ENCODE measurements at regions not wholly inside any gene's neighbourhood (a gene's known extent, or its start where the extent isn't known, plus 50 kb on each side); places are given as distances from the start of the nearest gene placed in this dataset.

- H3K36me3 ChIP-seq (ENCODE audit: control insufficient read depth in 2 of 2, extremely low read depth in 1 of 2, insufficient read depth in 2 of 2, low read length in 2 of 2): no peaks in the 10 kb centered on the region
- no peaks in the 10 kb centered on the region for H4K20me1 ChIP-seq (ENCODE audit: control insufficient read depth, extremely low read depth, insufficient read depth, low read length)
- FAIRE-seq: no peak
- no peaks in the 10 kb centered on the region for H3K27me3 ChIP-seq (ENCODE audit: control insufficient read depth, extremely low read depth, insufficient read depth, low read length)
- no peak overlapping the region for H3K4me3 ChIP-seq (ENCODE audit: control insufficient read depth in 2 of 3, extremely low read depth in 1 of 3, insufficient read depth in 2 of 3, low read depth in 1 of 3, low read length in 3 of 3)
- no peaks in the 10 kb centered on the region for H3K9me3 ChIP-seq (ENCODE audit: control insufficient read depth, low read depth, low read length)
- H3K9ac ChIP-seq (ENCODE audit: control insufficient read depth, extremely low read depth, insufficient read depth, low read length): no peak overlapping the region
- H3K4me1 ChIP-seq (ENCODE audit: control insufficient read depth, extremely low read depth, insufficient read depth, low read length): no peaks in the 10 kb centered on the region
- H3K79me2 ChIP-seq (ENCODE audit: control insufficient read depth, insufficient read depth, low read length): no peaks in the 10 kb centered on the region
- H2AFZ ChIP-seq (ENCODE audit: control insufficient read depth, low read length): no peak overlapping the region
- H3K4me2 ChIP-seq (ENCODE audit: control insufficient read depth, extremely low read depth, insufficient read depth, low read depth, low read length): no peak overlapping the region
- no peak for TF ChIP-seq CTCF (optimal IDR thresholded peaks at IDR 0.05 in 1 of 3, IDR thresholded peaks at IDR 0.05 in 1 of 3, conservative IDR thresholded peaks at IDR 0.05 in 1 of 3; ENCODE audit: extremely low read depth in 1 of 3, insufficient read depth in 2 of 3, low read length in 3 of 3)
- no peak for TF ChIP-seq EZH2 (IDR thresholded peaks at IDR 0.05; ENCODE audit: low read length)
- dilution Hi-C loops (cut with MboI; ENCODE audit: extremely low pct_ligation_motif_present, low sequenced_read_pairs): no loop called here
- H3K9me1 ChIP-seq (ENCODE audit: control insufficient read depth, extremely low read depth, insufficient read depth, low read length): no peaks in the 10 kb centered on the region
- no peak overlapping the region for H3K27ac ChIP-seq (ENCODE audit: control insufficient read depth, insufficient read depth, low read length)
- no peak for DNase-seq (ENCODE audit: low read depth, low spot score)
These were observed 134.0 kb downstream of the UFM1 start for GRCh38 chr13:38483623-38484022.

GRCh38 chr13:38490657-38491056 lies 141.0 kb downstream of the UFM1 start:
- Histone ChIP-seq H3K9ac (ENCODE audit: control insufficient read depth, extremely low read depth, insufficient read depth, low read length) (no peak overlapping the region), H3K79me2 (ENCODE audit: control insufficient read depth, insufficient read depth, low read length) (no peaks in the 10 kb centered on the region), H3K9me3 (ENCODE audit: control insufficient read depth, low read depth, low read length) (no peaks in the 10 kb centered on the region), H3K9me1 (ENCODE audit: control insufficient read depth, extremely low read depth, insufficient read depth, low read length) (no peaks in the 10 kb centered on the region), H4K20me1 (ENCODE audit: control insufficient read depth, extremely low read depth, insufficient read depth, low read length) (no peaks in the 10 kb centered on the region), H3K27ac (ENCODE audit: control insufficient read depth, insufficient read depth, low read length) (no peak overlapping the region), H3K4me2 (ENCODE audit: control insufficient read depth, extremely low read depth, insufficient read depth, low read depth, low read length) (no peak overlapping the region), H2AFZ (ENCODE audit: control insufficient read depth, low read length) (no peak overlapping the region), H3K36me3 (ENCODE audit: control insufficient read depth in 2 of 2, extremely low read depth in 1 of 2, insufficient read depth in 2 of 2, low read length in 2 of 2) (no peaks in the 10 kb centered on the region), H3K4me3 (ENCODE audit: control insufficient read depth in 2 of 3, extremely low read depth in 1 of 3, insufficient read depth in 2 of 3, low read depth in 1 of 3, low read length in 3 of 3) (no peak overlapping the region), H3K4me1 (ENCODE audit: control insufficient read depth, extremely low read depth, insufficient read depth, low read length) (no peaks in the 10 kb centered on the region), H3K27me3 (ENCODE audit: control insufficient read depth, extremely low read depth, insufficient read depth, low read length) (peaks cover 5% of the 10 kb centered on the region)
- dilution Hi-C loops (cut with MboI; ENCODE audit: extremely low pct_ligation_motif_present, low sequenced_read_pairs): no loop called here
- DNase-seq (ENCODE audit: low read depth, low spot score) (no peak), FAIRE-seq (no peak)
- TF ChIP-seq CTCF (optimal IDR thresholded peaks at IDR 0.05 in 1 of 3, IDR thresholded peaks at IDR 0.05 in 1 of 3, conservative IDR thresholded peaks at IDR 0.05 in 1 of 3; ENCODE audit: extremely low read depth in 1 of 3, insufficient read depth in 2 of 3, low read length in 3 of 3) (no peak), EZH2 (IDR thresholded peaks at IDR 0.05; ENCODE audit: low read length) (no peak)
